ENCODE measurements at regions not wholly inside any gene's neighbourhood (a gene's known extent, or its start where the extent isn't known, plus 50 kb on each side); places are given as distances from the start of the nearest gene placed in this dataset.
"Not testable (repeated sequence)": the region's sequence is repeated elsewhere in the genome, so short reads cannot be mapped to it uniquely, and the experiment has no call there.

- not testable (repeated sequence) for DNase-seq (ENCODE audit: low read depth)
Observed at GRCh38 chr5:37909610-37910266, 69.9 kb upstream of the GDNF start.

DNA sequence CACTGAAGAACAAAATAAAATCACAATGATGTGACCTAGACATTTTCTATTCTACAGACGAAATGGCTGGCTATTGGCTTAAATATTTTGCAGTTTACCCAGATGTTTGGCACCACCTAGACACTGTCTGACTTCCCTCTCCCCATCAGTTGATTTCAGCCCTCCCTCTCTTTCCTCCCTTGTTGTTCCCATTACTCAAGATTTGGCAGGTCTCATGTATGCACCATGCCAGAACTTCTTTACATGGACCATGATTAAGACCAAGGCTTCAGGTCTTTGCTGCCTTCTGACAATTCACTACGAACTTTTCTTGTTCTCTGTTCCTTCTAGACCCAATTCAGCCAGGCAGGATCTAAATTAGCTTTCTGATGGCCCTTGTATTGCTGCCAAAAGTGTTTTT is 66.6 kb upstream of the GDNF start:
- no peak for DNase-seq (ENCODE audit: low read depth)

GRCh38 chr5:37905230-37905629 is 65.4 kb upstream of the GDNF start:
- DNase-seq (ENCODE audit: low read depth) = no peak

- DNase-seq (ENCODE audit: low read depth) = no peak
Observed at GRCh38 chr5:37902323-37902722, 62.5 kb upstream of the GDNF start.

GRCh38 chr5:37900692-37901091 is 60.9 kb upstream of the GDNF start:
- DNase-seq (ENCODE audit: low read depth) = peak; percentile 15

GRCh38 chr5:37899037-37899436 is 59.2 kb upstream of the GDNF start:
- DNase-seq (ENCODE audit: low read depth) = no peak

GRCh38 chr5:37896159-37896558 is 56.3 kb upstream of the GDNF start:
- no peak for DNase-seq (ENCODE audit: low read depth)

DNA sequence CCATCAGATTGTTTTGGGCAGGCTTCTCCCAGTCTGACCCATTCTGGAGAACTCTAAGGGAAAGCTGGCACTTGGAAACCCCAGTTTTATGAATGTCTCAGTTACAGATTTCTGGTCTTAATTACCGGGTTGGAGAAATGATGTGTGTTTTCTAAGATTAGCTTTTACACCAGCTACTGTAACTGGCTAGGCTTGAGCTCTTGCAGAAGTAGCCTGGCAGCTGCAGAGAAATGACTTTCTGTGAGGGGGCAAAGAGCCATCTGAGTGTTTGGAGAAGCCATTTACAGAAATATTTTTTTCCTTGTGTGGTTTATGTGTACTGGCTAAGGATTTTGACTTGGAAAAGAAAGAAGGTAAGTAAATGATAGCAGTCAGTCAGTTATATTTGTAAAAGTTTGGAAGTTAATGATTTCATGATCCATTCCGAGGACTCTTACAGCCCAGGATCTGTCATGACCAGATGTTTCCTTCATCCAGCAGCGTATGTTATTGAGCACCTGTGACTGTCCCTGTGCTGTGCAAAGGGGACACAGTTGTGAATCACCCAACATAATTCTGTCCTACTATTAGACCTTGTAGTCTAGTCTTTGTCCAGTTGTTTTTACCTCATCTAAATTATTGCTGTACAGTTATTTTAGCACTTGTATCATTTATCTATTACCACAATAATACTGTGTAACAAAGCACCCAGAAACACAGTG is 53.7 kb upstream of the GDNF start:
- no peak for DNase-seq (ENCODE audit: low read depth)

GRCh38 chr5:37892586-37892985 is 52.7 kb upstream of the GDNF start:
- DNase-seq (ENCODE audit: low read depth) = no peak

DNA sequence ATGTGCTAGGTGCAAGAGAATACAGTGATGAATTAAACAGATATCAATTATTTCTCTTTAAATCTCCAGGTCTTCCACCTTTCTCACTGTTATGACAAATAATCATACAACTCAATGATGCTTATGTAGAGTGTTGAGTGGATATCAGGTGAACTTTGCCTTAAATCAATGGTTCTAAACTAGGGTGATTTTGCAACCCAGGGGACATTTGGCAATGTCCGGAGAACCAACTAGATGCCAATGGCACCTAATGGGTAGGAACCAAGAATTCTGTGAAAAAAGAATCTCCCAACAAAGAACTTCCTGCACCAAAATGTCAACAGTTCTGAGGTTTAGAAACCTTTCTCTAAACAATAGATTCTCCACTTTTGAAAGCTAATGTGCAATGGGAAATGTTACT is 52.0 kb upstream of the GDNF start:
- no peak for DNase-seq (ENCODE audit: low read depth)

DNA sequence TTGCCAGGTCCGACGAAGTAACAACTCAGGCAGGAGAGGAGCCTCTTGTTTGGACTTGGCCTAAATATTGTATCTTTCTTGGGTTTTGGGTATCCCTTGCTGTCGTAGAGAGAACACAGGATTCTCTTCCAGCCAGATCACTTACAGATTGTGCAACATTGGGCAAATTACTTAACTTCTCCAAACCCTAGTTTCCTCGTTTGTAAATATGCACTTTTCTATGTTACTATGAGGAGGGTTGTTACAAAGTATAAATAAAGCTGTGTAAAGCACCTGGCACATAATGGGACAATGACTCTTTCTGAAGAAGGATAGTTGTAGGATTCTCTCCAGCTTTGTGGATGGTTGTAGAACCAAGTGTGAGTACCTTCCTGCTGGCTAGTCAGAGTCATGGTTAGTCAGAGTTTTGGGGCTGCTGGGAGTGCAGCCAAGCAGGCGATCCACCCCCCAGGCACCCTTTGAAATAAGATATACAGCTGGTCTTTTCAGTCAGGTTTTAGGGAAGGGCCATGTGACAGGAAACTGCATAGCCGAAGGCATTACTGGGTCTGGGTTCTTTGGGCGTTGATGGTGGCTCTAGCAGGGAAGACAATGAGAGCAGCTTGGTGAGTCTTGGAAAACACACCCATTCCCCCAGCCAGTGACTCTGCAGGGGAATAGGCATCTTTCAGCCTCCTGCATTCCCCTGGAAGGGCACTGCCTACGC is 49.9 kb upstream of the GDNF start:
- peak; percentile 57 for DNase-seq (ENCODE audit: low read depth)

All from GM04503 (cell line).